ENCODE measurements at regions not wholly inside any gene's neighbourhood (a gene's known extent, or its start where the extent isn't known, plus 50 kb on each side); places are given as distances from the start of the nearest gene placed in this dataset.

- Histone ChIP-seq H3K4me1 (no peaks in the 10 kb centered on the region), H3K9me3 (no peaks in the 10 kb centered on the region), H3K9ac (ENCODE audit: low read depth in 2 of 2, low read length in 2 of 2) (no peak overlapping the region), H3K27me3 (no peaks in the 10 kb centered on the region), H3K36me3 (no peaks in the 10 kb centered on the region), H3K4me3 (no peak overlapping the region), H3K27ac (no peak overlapping the region)
- intact Hi-C loops (cut with DNase I), result no loop called here
- no peak for TF ChIP-seq CTCF (IDR thresholded peaks at IDR 0.05)
- DNase-seq, result no peak
Measured at GRCh38 chr13:99871249-99871898, 100.2 kb downstream of the ZIC5 start.

GRCh38 chr13:99870541-99870940 is 101.0 kb downstream of the ZIC5 start:
- no peak for DNase-seq
- Histone ChIP-seq H3K4me1 (no peaks in the 10 kb centered on the region), H3K9me3 (no peaks in the 10 kb centered on the region), H3K9ac (ENCODE audit: low read depth in 2 of 2, low read length in 2 of 2) (no peak overlapping the region), H3K27ac (no peak overlapping the region), H3K36me3 (no peaks in the 10 kb centered on the region), H3K4me3 (no peak overlapping the region), H3K27me3 (no peaks in the 10 kb centered on the region)
- TF ChIP-seq CTCF (IDR thresholded peaks at IDR 0.05), result no peak
- intact Hi-C loops (cut with DNase I), result no loop called here

- Histone ChIP-seq H3K27ac (no peak overlapping the region), H3K4me3 (no peak overlapping the region), H3K27me3 (no peaks in the 10 kb centered on the region), H3K9me3 (no peaks in the 10 kb centered on the region), H3K9ac (ENCODE audit: low read depth in 2 of 2, low read length in 2 of 2) (no peak overlapping the region), H3K36me3 (no peaks in the 10 kb centered on the region), H3K4me1 (no peaks in the 10 kb centered on the region)
- no peak for TF ChIP-seq CTCF (IDR thresholded peaks at IDR 0.05)
- intact Hi-C loops (cut with DNase I), result no loop called here
- DNase-seq, result no peak
Measured at GRCh38 chr13:99869830-99870229, 101.7 kb downstream of the ZIC5 start.

GRCh38 chr13:99868767-99869166 is 102.8 kb downstream of the ZIC5 start:
- Histone ChIP-seq H3K9me3 (no peaks in the 10 kb centered on the region), H3K9ac (ENCODE audit: low read depth in 2 of 2, low read length in 2 of 2) (no peak overlapping the region), H3K27ac (no peak overlapping the region), H3K27me3 (no peaks in the 10 kb centered on the region), H3K36me3 (no peaks in the 10 kb centered on the region), H3K4me3 (no peak overlapping the region), H3K4me1 (no peaks in the 10 kb centered on the region)
- no peak for TF ChIP-seq CTCF (IDR thresholded peaks at IDR 0.05)
- intact Hi-C loops (cut with DNase I), result no loop called here
- no peak for DNase-seq

GRCh38 chr13:99867535-99868257 is 103.9 kb downstream of the ZIC5 start:
- no peaks in the 10 kb centered on the region for H3K9me3 ChIP-seq
- H3K27me3 ChIP-seq, result no peaks in the 10 kb centered on the region
- H3K4me3 ChIP-seq, result no peak overlapping the region
- no peak overlapping the region for H3K27ac ChIP-seq
- DNase-seq, result no peak
- H3K4me1 ChIP-seq, result no peaks in the 10 kb centered on the region
- TF ChIP-seq CTCF (IDR thresholded peaks at IDR 0.05), result no peak
- intact Hi-C loops (cut with DNase I), result no loop called here
- H3K36me3 ChIP-seq, result no peaks in the 10 kb centered on the region
- H3K9ac ChIP-seq (ENCODE audit: low read depth in 2 of 2, low read length in 2 of 2), result no peak overlapping the region
